Fibroblast of pulmonary artery (primary cell): ENCODE measurements at regions not wholly inside any gene's neighbourhood (a gene's known extent, or its start where the extent isn't known, plus 50 kb on each side); places are given as distances from the start of the nearest gene placed in this dataset.

Experiments used
- DNase-seq: peaks from one replicate; pipeline ENCODE4 v3.0.0-alpha.2; 2010; ENCODE audit warnings: low read depth
- H3K4me3 ChIP-seq: replicated peaks from 2 replicates; pipeline ENCODE4 v1.5.1; 2011; ENCODE audit warnings: low read depth, mild to moderate bottlenecking, control low read depth, low read length, moderate library complexity
- CTCF ChIP-seq: IDR thresholded peaks from 2 replicates; pipeline ENCODE4 v1.5.1; 2011; ENCODE audit warnings: mild to moderate bottlenecking, control low read depth, low read length, inconsistent platforms; ENCODE audit errors: missing control alignments

DNA sequence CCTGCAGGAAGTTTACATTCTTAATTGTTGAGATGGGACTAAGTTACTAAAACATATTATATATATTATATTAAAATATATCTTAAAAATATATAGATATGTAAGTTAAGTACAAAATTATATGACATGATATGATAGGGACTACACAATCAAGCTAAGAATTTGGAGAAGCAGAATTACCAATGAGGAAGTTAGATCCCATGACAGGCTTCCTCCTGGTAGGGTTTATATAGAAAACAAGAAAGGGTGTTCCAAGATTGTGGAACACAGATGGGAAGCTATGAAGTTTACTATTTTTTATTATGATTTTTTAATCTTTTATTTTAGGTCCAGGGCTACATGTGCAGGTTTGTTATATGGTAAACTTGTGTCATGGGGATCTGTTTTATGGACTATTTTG is 260.8 kb upstream of the ZFHX3 start:
- no peak overlapping the region for H3K4me3 ChIP-seq
- no peak for DNase-seq
- no peak for TF ChIP-seq CTCF

DNA sequence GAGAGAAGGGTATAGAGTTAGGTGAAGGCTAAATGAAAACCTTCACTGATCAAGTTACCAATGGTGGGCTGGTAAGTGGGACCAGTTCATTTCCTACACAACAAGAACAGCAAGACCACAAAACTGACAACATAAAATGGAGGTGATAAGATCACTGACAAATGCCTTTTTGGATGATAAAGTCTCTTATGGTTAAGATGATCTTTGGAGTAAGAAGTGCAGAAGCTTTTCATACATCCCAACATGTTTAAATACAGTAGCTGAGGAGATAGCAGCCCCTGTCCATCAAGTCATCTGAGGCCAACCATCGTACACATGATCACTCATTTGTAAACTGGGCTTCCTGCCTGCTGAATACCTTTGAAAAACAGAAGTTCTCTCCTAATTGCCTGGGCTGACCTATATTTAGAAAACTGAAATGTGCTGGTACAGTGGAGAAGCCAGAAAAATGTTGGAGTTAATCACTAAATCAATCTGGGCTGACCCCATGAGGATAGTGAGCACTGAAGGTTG is 259.0 kb upstream of the ZFHX3 start:
- no peak overlapping the region for H3K4me3 ChIP-seq
- TF ChIP-seq CTCF = no peak
- no peak for DNase-seq

DNA sequence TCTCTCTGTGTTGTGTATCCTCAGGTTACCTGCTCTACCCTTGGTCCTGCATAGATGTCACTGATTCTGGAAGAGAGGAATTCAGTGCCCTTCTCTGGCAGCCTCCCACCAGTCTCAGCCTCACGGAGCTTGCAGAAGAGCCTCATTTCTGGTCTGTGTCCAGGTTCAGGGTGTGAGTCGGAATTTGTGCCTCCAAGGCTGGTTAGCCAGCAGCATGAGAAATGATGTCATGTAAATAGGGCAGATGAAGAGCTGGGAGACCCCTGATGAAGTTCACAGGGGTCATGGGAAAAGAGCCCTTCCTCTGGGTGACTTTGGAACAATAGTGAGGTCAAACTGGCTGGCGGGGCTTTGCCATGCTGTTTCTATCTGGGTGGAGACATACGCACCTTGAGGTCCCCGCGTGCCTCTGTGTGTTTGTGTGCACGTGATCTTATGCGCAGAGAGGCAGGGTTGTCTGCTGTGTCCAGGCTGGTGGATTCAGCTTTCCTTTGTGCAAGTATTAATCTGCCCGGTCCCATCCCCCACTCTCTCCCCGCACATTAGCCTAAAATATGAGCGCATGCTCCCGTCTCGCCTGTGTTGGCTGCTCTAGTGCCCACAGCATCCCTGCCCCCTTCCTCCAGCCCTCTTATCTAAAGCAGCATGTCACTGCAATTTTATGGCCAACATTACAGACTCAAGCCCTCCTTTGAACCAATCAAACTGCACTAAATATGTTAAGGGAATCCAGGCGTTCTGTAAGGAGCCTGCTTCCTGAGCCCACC is 256.3 kb upstream of the ZFHX3 start:
- TF ChIP-seq CTCF = no peak
- no peak for DNase-seq
- H3K4me3 ChIP-seq = no peak overlapping the region

DNA sequence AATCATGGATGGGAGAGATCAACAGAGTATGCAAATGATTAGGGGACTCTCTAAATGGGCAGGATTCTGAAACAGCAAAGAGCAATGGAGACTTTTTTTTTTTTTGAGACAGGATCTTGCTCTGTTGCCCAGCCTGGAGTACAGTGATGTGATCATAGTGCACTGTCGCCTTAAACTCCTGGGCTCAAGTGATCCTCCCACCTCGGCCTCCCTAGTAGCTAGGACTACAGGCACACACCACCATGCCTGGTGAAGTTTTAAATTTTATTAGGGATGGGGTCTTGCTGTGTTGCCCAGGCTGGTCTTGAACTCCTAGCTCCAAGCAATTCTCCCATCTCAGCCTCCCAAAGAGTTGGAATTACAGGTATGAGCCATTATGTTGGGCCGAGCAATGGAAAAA is 255.0 kb upstream of the ZFHX3 start:
- DNase-seq = no peak
- no peak overlapping the region for H3K4me3 ChIP-seq
- no peak for TF ChIP-seq CTCF

DNA sequence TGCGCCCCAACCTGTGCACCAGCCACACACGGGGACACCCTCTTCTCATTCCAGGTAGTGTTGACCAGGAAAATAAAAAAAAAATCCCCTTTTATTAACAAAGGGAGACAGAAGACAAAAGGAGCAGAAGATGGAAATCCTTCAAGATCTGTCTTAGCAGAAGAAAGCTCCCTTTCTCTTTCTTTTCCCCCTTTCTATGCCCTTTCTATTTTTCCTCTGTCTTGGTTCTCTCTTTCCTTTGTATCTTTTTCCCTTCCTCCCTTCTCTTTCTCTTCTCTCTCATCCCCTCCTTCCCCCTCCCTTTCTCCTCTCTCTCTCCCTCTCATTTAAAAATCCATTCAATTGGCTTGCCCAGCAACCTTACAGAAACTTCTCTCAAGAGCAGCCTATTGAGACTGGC is 254.1 kb upstream of the ZFHX3 start:
- no peak for DNase-seq
- no peak for TF ChIP-seq CTCF

DNA sequence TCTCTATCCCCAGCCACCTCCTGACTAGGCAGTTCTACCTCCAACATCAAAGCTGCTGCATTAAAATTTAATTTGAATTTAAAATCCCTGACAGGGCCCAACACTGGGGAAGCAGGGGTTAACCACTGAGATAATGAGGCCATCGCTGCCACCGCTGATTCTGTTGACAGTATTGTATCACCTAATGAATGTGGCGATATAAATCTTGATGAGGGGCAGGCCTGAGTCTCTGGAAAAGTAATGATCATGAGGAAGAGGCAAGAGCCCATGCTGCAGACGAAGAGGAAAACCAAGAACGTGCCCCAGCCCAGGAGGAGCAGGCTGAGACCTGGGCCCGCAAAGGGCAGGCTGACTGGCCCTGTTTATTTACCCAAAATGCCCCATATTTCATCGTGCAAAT is 251.4 kb upstream of the ZFHX3 start:
- no peak overlapping the region for H3K4me3 ChIP-seq
- TF ChIP-seq CTCF = no peak
- no peak for DNase-seq

More for the DNA sequence above, 254.1 kb upstream of the ZFHX3 start:
- no peak overlapping the region for H3K4me3 ChIP-seq

- no peak for TF ChIP-seq CTCF
- no peak overlapping the region for H3K4me3 ChIP-seq
- peak; percentile 27 for DNase-seq
These were observed 250.6 kb upstream of the ZFHX3 start for GRCh38 chr16:73298562-73298961.
